ENCODE measurements at regions not wholly inside any gene's neighbourhood (a gene's known extent, or its start where the extent isn't known, plus 50 kb on each side); places are given as distances from the start of the nearest gene placed in this dataset.

DNA sequence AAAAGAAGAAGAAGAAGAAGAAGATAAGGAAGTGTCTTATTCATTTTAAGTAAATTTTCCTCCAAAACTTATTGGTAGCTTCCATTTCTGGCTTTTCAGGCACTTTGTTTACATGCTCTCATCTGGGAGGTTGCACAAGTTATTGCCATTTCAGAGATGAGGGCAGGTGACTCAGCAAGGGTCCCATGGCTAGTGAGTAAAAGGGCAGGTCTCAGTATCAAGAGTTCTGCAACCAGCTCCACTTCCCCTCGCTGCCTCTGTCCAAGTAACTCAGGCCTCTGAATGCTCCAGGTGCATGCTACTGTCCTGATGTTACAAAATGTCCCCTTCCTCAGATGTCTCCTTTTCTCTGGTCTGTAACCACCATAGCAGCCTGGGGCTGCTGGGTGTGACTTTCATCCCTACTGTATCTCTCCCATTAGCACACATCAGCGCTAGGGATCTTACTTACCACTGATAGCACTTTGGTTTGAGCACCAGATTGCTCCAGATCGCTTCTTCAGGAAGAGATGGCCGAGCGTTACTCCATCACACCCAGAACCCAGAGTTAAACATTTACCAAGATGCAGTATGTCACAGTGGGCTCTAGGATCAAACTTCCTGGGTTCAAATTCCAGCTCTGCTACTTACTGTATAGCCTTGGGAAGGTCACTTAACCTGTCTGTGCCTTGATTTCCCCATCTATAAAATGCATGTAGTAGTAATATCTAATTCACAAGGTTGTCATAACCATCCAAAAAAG lies 57.4 kb upstream of the LAPTM4A start:
- DNase-seq: no peak

DNA sequence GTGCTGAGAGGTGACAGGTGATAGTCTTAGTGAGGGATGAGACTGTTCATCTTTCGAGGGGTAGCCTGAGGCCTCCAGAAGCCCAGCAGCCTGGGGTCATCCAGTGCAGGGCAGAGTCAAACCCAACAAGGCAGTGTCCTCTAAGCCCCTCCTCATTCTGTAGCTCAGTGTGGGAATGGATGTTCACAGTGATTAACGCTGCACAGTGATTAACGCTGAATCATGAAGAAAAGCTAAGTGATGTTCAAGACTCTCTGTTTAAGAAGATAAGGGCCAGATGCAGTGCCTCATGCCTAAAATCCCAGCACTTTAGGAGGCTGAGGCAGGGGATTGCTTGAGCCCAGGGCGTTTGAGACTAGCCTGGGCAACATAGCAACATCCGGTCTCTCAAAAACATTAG lies 56.3 kb upstream of the LAPTM4A start:
- no peak for DNase-seq

DNA sequence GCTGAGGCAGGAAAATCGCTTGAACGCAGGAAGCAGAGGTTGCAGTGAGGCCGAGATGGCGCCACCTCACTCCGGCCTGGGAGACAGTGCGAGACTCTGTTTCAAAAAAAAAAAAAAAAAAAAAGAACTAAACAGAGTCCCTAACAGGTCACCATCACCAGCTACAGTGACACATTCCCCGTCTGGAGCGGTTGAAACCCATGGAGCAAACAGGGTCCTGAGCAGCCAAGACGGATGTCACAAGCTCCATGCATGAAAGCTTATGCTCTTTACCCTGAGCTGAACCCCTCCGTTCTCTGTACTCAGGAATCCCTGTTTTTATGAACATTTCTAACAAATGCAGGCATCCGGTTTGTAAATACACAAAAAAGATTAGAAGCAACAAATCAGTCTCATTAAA lies 55.9 kb upstream of the LAPTM4A start:
- no peak for DNase-seq

DNA sequence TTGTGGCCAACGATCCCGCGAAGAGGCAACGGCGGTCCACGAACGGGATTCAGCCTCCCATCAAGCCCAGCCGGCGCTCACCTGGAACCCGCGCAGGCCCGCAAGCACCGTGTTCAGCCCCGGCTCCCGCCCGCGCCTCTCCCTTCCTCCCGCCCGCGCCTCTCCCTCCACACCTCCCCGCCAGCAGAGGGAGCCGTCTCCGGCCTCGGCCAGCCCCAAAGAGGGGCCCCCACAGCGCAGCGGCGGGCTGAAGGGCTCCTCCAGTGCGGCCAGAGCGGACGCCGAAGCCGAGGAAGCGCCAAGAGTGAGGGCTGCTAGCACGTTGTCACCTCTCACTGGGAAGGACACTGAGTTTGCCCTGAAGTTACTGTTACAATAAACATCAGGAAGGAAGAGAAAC lies 55.3 kb upstream of the LAPTM4A start:
- DNase-seq: peak in 1 of 2 experiments; percentile 19

DNA sequence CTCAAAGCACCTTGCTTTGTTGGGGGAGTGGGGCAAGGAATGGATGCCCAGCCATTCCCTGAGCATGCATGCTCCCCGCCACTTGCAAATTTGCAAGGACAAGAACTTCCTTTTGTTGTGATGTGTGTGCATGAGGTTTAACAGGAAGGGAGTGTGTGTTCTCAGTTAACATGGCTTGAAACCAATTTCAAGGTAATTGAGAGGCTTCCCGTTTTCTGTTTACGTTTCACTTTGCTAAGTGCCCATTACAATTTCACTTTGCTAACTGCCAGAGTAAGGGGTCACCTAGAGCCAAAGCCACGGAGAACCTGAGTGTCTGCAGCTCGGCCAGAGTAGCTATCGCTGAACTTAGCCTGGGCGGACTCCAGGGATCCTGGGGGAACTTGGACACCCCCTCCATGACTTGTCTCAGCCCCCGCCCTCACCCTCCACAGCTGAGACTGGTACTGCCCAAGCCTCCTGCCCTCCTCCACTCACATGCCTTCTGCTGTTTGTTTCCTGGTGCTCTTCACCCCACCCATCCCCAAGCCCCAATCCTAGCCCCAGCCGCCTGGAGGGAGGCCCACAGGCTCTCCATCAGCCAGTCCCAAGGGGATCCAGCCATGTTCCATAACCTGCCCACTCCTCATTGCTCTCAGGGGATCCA lies 53.6 kb upstream of the LAPTM4A start:
- no peak for DNase-seq

DNA sequence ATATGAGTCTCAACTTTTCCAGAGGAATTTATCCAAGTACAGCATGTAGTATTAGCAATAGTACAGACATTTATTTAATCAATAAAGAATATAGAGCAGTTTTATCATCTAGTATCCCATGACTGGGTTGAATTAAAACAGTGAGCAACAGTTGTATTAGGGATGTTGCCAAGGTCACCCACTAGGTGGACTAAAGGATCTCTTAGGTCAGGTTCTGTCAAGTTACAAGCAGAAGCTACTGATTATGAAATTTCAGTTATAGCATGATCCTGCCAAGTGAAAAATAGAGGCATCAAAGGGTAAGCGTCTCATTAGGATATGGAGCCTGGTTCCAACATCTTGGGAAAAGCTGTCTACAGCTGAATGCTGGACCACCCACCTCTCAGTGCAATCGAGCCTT lies 52.1 kb upstream of the LAPTM4A start:
- DNase-seq: no peak
